Neural progenitor cell (in vitro differentiated cells): ENCODE measurements at regions not wholly inside any gene's neighbourhood (a gene's known extent, or its start where the extent isn't known, plus 50 kb on each side); places are given as distances from the start of the nearest gene placed in this dataset.

Experiments
- DNase-seq: peaks from one replicate; pipeline ENCODE4 v3.0.0-alpha.2; 2016; ENCODE audit warnings: low spot score
- H2AFZ ChIP-seq: fragments of 200-600 bp; sonication (generic); replicated peaks from 2 replicates; pipeline ENCODE4 v1.6.1; 2016; ENCODE audit warnings: antibody characterized with exemption
- H3F3A ChIP-seq: fragments of 200-600 bp; sonication (generic); 2 replicates; pipeline ENCODE4 v1.6.1; 2016; ENCODE audit warnings: antibody characterized with exemption, low read depth
- H3K27ac ChIP-seq: fragments of 200-600 bp; sonication (generic); 2 replicates; pipeline ENCODE4 v1.5.1; 2016; ENCODE audit warnings: mild to moderate bottlenecking
- H3K27me3 ChIP-seq: fragments of 200-600 bp; sonication (generic); 2 replicates; pipeline ENCODE4 v1.6.1; 2016; ENCODE audit warnings: mild to moderate bottlenecking, moderate library complexity
- H3K36me3 ChIP-seq: fragments of 200-600 bp; sonication (generic); 2 replicates; pipeline ENCODE4 v1.5.1; 2016
- H3K4me1 ChIP-seq: fragments of 200-600 bp; sonication (generic); 2 replicates; pipeline ENCODE4 v1.6.1; 2016; ENCODE audit warnings: mixed run types
- H3K4me2 ChIP-seq: fragments of 200-600 bp; sonication (generic); 2 replicates; pipeline ENCODE4 v1.6.1; 2016
- H3K4me3 ChIP-seq: fragments of 200-600 bp; sonication (generic); 2 replicates; pipeline ENCODE4 v1.5.1; 2016
- H3K79me2 ChIP-seq: fragments of 200-600 bp; sonication (generic); 2 replicates; pipeline ENCODE4 v1.6.1; 2016; ENCODE audit warnings: low read depth
- H3K9ac ChIP-seq: fragments of 200-600 bp; sonication (generic); 2 replicates; pipeline ENCODE4 v1.6.1; 2016
- H3K9me3 ChIP-seq: fragments of 200-600 bp; sonication (generic); 2 replicates; pipeline ENCODE4 v1.5.1; 2016; ENCODE audit warnings: low read depth
- H4K20me1 ChIP-seq: fragments of 200-600 bp; sonication (generic); 2 replicates; pipeline ENCODE4 v1.6.1; 2016; ENCODE audit warnings: low read depth
- H3K27ac Mint-ChIP-seq: 3 replicates; pipeline ENCODE4 v1.8.0; 2021; ENCODE audit warnings: mixed read lengths
- H3K27me3 Mint-ChIP-seq: 2 replicates; pipeline ENCODE4 v1.8.0; 2022; ENCODE audit warnings: low read depth, mild to moderate bottlenecking, inconsistent platforms, moderate library complexity, mixed read lengths; ENCODE audit not compliant: insufficient read depth
- H3K36me3 Mint-ChIP-seq: 3 replicates; pipeline ENCODE4 v1.8.0; 2021; ENCODE audit warnings: mixed read lengths
- H3K4me1 Mint-ChIP-seq: 3 replicates; pipeline ENCODE4 v1.8.0; 2021; ENCODE audit warnings: mixed read lengths
- H3K4me3 Mint-ChIP-seq: 3 replicates; pipeline ENCODE4 v1.8.0; 2021; ENCODE audit warnings: mild to moderate bottlenecking, moderate library complexity, mixed read lengths
- H3K9me3 Mint-ChIP-seq: 3 replicates; pipeline ENCODE4 v1.8.0; 2020; ENCODE audit warnings: mixed read lengths
- CTCF ChIP-seq: fragments of 200-600 bp; sonication (generic); IDR thresholded peaks from 2 replicates; pipeline ENCODE4 v1.5.1; 2017; ENCODE audit warnings: antibody characterized with exemption, mild to moderate bottlenecking
- EZH2 ChIP-seq: fragments of 200-600 bp; sonication (generic); IDR thresholded peaks from 2 replicates; pipeline ENCODE4 v1.6.1; 2017; ENCODE audit warnings: antibody characterized with exemption, mild to moderate bottlenecking, moderate library complexity
- EZH2phosphoT487 ChIP-seq: fragments of 200-600 bp; sonication (generic); IDR thresholded peaks from 2 replicates; pipeline ENCODE4 v1.6.1; 2017; ENCODE audit warnings: antibody characterized with exemption

DNA sequence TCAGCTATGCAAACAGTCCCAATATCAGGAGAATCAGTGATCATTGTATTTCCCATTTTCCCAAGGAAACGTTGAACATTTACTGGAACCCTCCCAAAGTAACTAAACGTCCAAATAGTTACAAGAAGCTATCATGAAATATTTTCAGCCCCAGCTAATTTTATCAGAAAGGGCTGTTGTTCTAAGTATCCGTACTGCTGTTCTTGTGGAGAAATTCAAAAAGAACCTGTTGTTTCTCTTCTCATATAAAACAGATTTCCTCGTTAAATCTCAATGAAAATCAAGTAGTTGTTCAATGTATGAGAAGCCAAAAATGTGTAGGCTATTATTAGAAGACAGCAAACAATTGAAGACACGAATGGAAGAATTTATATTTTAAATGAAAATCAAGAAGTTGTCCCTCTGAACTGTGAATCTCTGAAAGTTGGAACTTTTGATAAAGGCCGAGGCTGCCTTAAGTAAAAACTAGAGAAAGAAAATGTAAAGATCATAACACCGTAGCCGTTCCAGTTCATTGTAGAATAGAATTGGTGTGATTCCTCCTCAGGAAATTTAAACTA is 107.7 kb downstream of the HFE start:
- H3K27ac ChIP-seq = peak overlapping the region; percentile 66
- DNase-seq = no peak
- peak overlapping the region; percentile 82 for H3K4me3 ChIP-seq
- H3K27me3 ChIP-seq = no peaks in the 10 kb centered on the region
- H3K9me3 Mint-ChIP-seq = no peaks in the 10 kb centered on the region
- H3K36me3 ChIP-seq = no peaks in the 10 kb centered on the region
- H3F3A ChIP-seq = peaks cover 59% of the 10 kb centered on the region
- no peak for TF ChIP-seq CTCF
- no peak for TF ChIP-seq EZH2phosphoT487
- no peak for TF ChIP-seq EZH2
- peaks cover 13% of the 10 kb centered on the region for H3K4me1 ChIP-seq
- H3K4me3 Mint-ChIP-seq = peak overlapping the region; percentile 93
- H4K20me1 ChIP-seq = peaks cover 32% of the 10 kb centered on the region
- peaks cover 10% of the 10 kb centered on the region for H3K27me3 Mint-ChIP-seq
- H3K4me2 ChIP-seq = peak overlapping the region; percentile 87
- peaks cover 59% of the 10 kb centered on the region for H3K79me2 ChIP-seq
- H3K4me1 Mint-ChIP-seq = peaks cover 27% of the 10 kb centered on the region
- H3K9me3 ChIP-seq = no peaks in the 10 kb centered on the region
- no peak overlapping the region for H2AFZ ChIP-seq
- peaks cover 1% of the 10 kb centered on the region for H3K36me3 Mint-ChIP-seq
- H3K9ac ChIP-seq = peak overlapping the region; percentile 2
- H3K27ac Mint-ChIP-seq = peak overlapping the region; percentile 88

DNA sequence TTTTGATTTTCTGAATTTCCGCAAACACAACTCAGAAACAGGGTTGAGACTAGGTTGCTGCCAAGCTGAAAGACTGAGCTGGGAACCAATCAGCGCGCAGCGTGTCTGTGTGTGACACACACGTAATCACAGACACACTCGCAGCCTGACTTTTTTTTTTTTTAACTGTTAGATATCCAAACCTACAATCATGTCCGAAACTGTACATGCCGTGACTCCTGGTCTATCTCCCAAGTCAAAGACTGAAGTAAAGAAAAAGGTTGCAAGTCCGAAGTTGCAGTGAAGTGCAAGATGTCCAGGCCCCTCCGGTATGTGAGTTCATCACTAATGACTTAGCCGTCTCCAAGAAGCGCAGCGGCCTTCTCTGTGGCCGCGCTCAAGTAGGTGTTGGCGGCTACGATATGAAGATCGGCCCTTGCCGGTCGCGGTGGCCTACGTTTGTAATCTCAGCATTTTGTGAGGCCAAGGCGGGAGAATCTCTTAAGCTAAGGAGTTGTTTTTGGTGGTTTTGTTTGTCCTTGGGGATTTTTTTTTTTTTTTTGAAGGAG is 108.2 kb downstream of the HFE start:
- peaks cover 1% of the 10 kb centered on the region for H3K36me3 Mint-ChIP-seq
- H3K9me3 Mint-ChIP-seq = no peaks in the 10 kb centered on the region
- H3F3A ChIP-seq = peaks cover 61% of the 10 kb centered on the region
- peak overlapping the region; percentile 88 for H3K27ac Mint-ChIP-seq
- H2AFZ ChIP-seq = no peak overlapping the region
- H4K20me1 ChIP-seq = peaks cover 32% of the 10 kb centered on the region
- H3K4me2 ChIP-seq = peak overlapping the region; percentile 87
- no peaks in the 10 kb centered on the region for H3K36me3 ChIP-seq
- peak overlapping the region; percentile 2 for H3K9ac ChIP-seq
- H3K27me3 Mint-ChIP-seq = peaks cover 10% of the 10 kb centered on the region
- H3K4me3 Mint-ChIP-seq = peak overlapping the region; percentile 93
- TF ChIP-seq CTCF = no peak
- no peak for TF ChIP-seq EZH2
- TF ChIP-seq EZH2phosphoT487 = no peak
- peak; percentile 87 for DNase-seq
- peak overlapping the region; percentile 82 for H3K4me3 ChIP-seq
- no peaks in the 10 kb centered on the region for H3K27me3 ChIP-seq
- peaks cover 31% of the 10 kb centered on the region for H3K4me1 Mint-ChIP-seq
- H3K79me2 ChIP-seq = peaks cover 64% of the 10 kb centered on the region
- H3K27ac ChIP-seq = peak overlapping the region; percentile 82
- H3K9me3 ChIP-seq = no peaks in the 10 kb centered on the region
- H3K4me1 ChIP-seq = peaks cover 18% of the 10 kb centered on the region

- no peak for TF ChIP-seq EZH2
- TF ChIP-seq EZH2phosphoT487 = no peak
- no peak for TF ChIP-seq CTCF
- Histone ChIP-seq H3K9ac (peak overlapping the region; percentile 43), H3K9me3 (no peaks in the 10 kb centered on the region), H2AFZ (no peak overlapping the region), H3K4me1 (peaks cover 25% of the 10 kb centered on the region), H4K20me1 (peaks cover 32% of the 10 kb centered on the region), H3F3A (peaks cover 68% of the 10 kb centered on the region), H3K27me3 (no peaks in the 10 kb centered on the region), H3K4me3 (peak overlapping the region; percentile 82), H3K27ac (peak overlapping the region; percentile 82), H3K79me2 (peaks cover 66% of the 10 kb centered on the region), H3K4me2 (peak overlapping the region; percentile 87), H3K36me3 (no peaks in the 10 kb centered on the region)
- Mint-ChIP-seq H3K4me1 (peaks cover 34% of the 10 kb centered on the region), H3K27me3 (peaks cover 10% of the 10 kb centered on the region), H3K27ac (peak overlapping the region; percentile 88), H3K9me3 (no peaks in the 10 kb centered on the region), H3K36me3 (peaks cover 1% of the 10 kb centered on the region), H3K4me3 (peak overlapping the region; percentile 93)
- peak; percentile 48 for DNase-seq
Measured at GRCh38 chr6:26195924-26196845, 109.0 kb downstream of the HFE start.
